Transverse colon (tissue), 4 donors: ENCODE measurements at regions not wholly inside any gene's neighbourhood (a gene's known extent, or its start where the extent isn't known, plus 50 kb on each side); places are given as distances from the start of the nearest gene placed in this dataset.

Source experiments
- CTCF ChIP-seq, 5 experiments: fragments of 200-600 bp in 3 of 5; fragments of 450-650 bp in 2 of 5; sonication (generic) in 3 of 5; IDR thresholded peaks; 1 replicate in 2 of 5; 2 replicates in 3 of 5; pipeline ENCODE4 v1.5.1; 2016 to 2017; ENCODE audit warnings: antibody characterized with exemption in 5 of 5, inconsistent platforms in 3 of 5, mild to moderate bottlenecking in 2 of 5, moderate library complexity in 1 of 5
- EP300 ChIP-seq: sonication (generic); formaldehyde crosslinking; IDR thresholded peaks from one replicate; pipeline ENCODE4 v1.6.1; 2017; ENCODE audit warnings: antibody characterized with exemption, low read depth
- POLR2A ChIP-seq: fragments of 450-650 bp; IDR thresholded peaks from one replicate; pipeline ENCODE4 v1.6.1; 2016; ENCODE audit warnings: antibody characterized with exemption, mild to moderate bottlenecking, moderate library complexity
- POLR2AphosphoS5 ChIP-seq, 3 donors: sonication (generic); formaldehyde crosslinking; IDR thresholded peaks; one replicate each; pipeline ENCODE4 v1.6.1; 2016; ENCODE audit warnings: antibody characterized with exemption in 3 of 3

GRCh38 chr9:38119560-38120236 lies 50.7 kb upstream of the SHB start:
- no peak for TF ChIP-seq CTCF (IDR thresholded peaks at IDR 0.05)
- no peak for TF ChIP-seq POLR2A
- no peak for TF ChIP-seq POLR2AphosphoS5 (IDR thresholded peaks at IDR 0.05)
- no peak for TF ChIP-seq EP300
